C4-2B (cell line): ENCODE measurements at regions not wholly inside any gene's neighbourhood (a gene's known extent, or its start where the extent isn't known, plus 50 kb on each side); places are given as distances from the start of the nearest gene placed in this dataset.

Experiments
- CTCF ChIP-seq: fragments of 450-650 bp; conservative IDR thresholded peaks from 2 replicates; pipeline ENCODE4 v1.5.1; 2017; ENCODE audit warnings: mild to moderate bottlenecking
- ZFX ChIP-seq: fragments of 450-650 bp; IDR thresholded peaks from 2 replicates; pipeline ENCODE4 v1.6.1; 2017

- TF ChIP-seq CTCF (no peak), ZFX (no peak)
Observed at GRCh38 chr3:102269406-102269805, 165.4 kb upstream of the ZPLD1 start.
